ENCODE measurements at regions not wholly inside any gene's neighbourhood (a gene's known extent, or its start where the extent isn't known, plus 50 kb on each side); places are given as distances from the start of the nearest gene placed in this dataset.

GRCh38 chr5:18850216-18850615, 1137.8 kb downstream of the CDH18 start:
- H3K9me3 ChIP-seq: no peaks in the 10 kb centered on the region
- H3K4me1 ChIP-seq: no peaks in the 10 kb centered on the region

DNA sequence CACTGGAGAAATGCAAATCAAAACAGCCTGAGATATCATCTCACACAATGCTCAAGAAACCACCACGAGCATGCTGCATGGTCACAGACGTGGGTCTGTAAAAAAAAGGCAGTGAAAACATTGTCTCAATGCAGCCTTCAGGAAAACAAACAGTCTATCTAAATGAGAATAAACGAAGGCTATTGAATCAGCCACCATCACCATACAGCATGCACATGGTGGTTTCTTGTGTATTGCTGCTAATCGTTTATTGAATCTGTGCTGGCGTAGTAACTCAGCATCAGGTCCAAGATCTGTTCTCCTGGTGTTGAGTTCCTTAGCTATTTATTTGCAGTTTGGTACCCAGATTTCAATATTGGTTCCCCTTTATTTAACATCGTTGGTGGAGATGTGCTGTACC, 1115.0 kb downstream of the CDH18 start:
- Mint-ChIP-seq H3K27me3 (ENCODE audit: insufficient read depth, unreplicated experiment) (no peaks in the 10 kb centered on the region), H3K4me3 (ENCODE audit: unreplicated experiment) (no peak overlapping the region), H3K27ac (ENCODE audit: unreplicated experiment) (no peak overlapping the region), H3K9me3 (ENCODE audit: unreplicated experiment) (no peaks in the 10 kb centered on the region), H3K4me1 (ENCODE audit: low read depth, unreplicated experiment) (no peaks in the 10 kb centered on the region), H3K36me3 (ENCODE audit: insufficient read depth, unreplicated experiment) (no peaks in the 10 kb centered on the region)
- intact Hi-C loops (cut with micrococcal nuclease; ENCODE audit: unreplicated experiment): no loop called here
- POLR2A ChIA-PET: no interaction called here
- no peak for DNase-seq
- Histone ChIP-seq H3K9me3 (no peaks in the 10 kb centered on the region), H3K4me1 (no peaks in the 10 kb centered on the region), H3K36me3 (ENCODE audit: control insufficient read depth, insufficient read depth, low read length) (no peaks in the 10 kb centered on the region), H3K27me3 (replicated peaks; ENCODE audit: control insufficient read depth, insufficient read depth, low read length) (no peaks in the 10 kb centered on the region), H3K4me3 (ENCODE audit: low read depth, low read length) (no peak overlapping the region)
- BruUV-seq (replicated peaks): no TSS peak
- TF ChIP-seq CTCF (IDR thresholded peaks at IDR 0.05; ENCODE audit: insufficient read depth in 1 of 2, low read depth in 1 of 2, low read length in 1 of 2, severe bottlenecking in 1 of 2, unreplicated experiment in 1 of 2): no peak
- CTCF ChIA-PET: no interaction called here

More at GRCh38 chr5:18850216-18850615, 1137.8 kb downstream of the CDH18 start:
- no TSS peak for BruUV-seq (replicated peaks)
- no peak for DNase-seq
- Mint-ChIP-seq H3K9me3 (ENCODE audit: unreplicated experiment) (no peaks in the 10 kb centered on the region), H3K4me3 (ENCODE audit: unreplicated experiment) (no peak overlapping the region), H3K36me3 (ENCODE audit: insufficient read depth, unreplicated experiment) (no peaks in the 10 kb centered on the region), H3K27ac (ENCODE audit: unreplicated experiment) (no peak overlapping the region), H3K27me3 (ENCODE audit: insufficient read depth, unreplicated experiment) (peaks cover 6% of the 10 kb centered on the region), H3K4me1 (ENCODE audit: low read depth, unreplicated experiment) (no peaks in the 10 kb centered on the region)
- H3K36me3 ChIP-seq (ENCODE audit: control insufficient read depth, insufficient read depth, low read length): no peaks in the 10 kb centered on the region
- H3K27me3 ChIP-seq (replicated peaks; ENCODE audit: control insufficient read depth, insufficient read depth, low read length): no peaks in the 10 kb centered on the region
- intact Hi-C loops (cut with micrococcal nuclease; ENCODE audit: unreplicated experiment): no loop called here
- ChIA-PET POLR2A (no interaction called here), CTCF (no interaction called here)
- no peak overlapping the region for H3K4me3 ChIP-seq (ENCODE audit: low read depth, low read length)
- no peak for TF ChIP-seq CTCF (IDR thresholded peaks at IDR 0.05; ENCODE audit: insufficient read depth in 1 of 2, low read depth in 1 of 2, low read length in 1 of 2, severe bottlenecking in 1 of 2, unreplicated experiment in 1 of 2)

DNA sequence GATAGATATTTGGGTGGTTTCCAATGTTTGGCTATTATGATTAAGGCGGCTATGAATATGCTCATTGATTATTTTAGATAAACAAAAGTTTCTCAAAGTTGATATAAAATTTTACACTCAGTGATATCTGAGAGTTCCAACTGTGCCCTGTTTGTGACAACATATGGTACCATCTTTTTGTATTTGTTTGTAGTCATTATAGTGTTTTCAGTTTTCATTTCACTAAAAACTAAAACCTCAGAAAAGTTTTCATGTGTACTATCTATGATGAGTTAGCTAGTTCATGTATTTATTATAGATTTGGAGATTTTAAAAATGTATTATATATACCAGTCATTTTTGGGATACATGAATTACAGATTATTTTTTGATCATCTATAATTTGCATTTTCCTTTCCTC, 1111.4 kb downstream of the CDH18 start:
- no peaks in the 10 kb centered on the region for H3K36me3 ChIP-seq (ENCODE audit: control insufficient read depth, insufficient read depth, low read length)
- BruUV-seq (replicated peaks): no TSS peak
- no peaks in the 10 kb centered on the region for H3K4me1 Mint-ChIP-seq (ENCODE audit: low read depth, unreplicated experiment)
- H3K27ac Mint-ChIP-seq (ENCODE audit: unreplicated experiment): no peak overlapping the region
- ChIA-PET POLR2A (no interaction called here), CTCF (no interaction called here)
- H3K36me3 Mint-ChIP-seq (ENCODE audit: insufficient read depth, unreplicated experiment): no peaks in the 10 kb centered on the region
- H3K4me3 Mint-ChIP-seq (ENCODE audit: unreplicated experiment): no peak overlapping the region
- H3K27me3 ChIP-seq (replicated peaks; ENCODE audit: control insufficient read depth, insufficient read depth, low read length): no peaks in the 10 kb centered on the region
- H3K9me3 Mint-ChIP-seq (ENCODE audit: unreplicated experiment): no peaks in the 10 kb centered on the region
- peaks cover 3% of the 10 kb centered on the region for H3K27me3 Mint-ChIP-seq (ENCODE audit: insufficient read depth, unreplicated experiment)
- no peak for TF ChIP-seq CTCF (IDR thresholded peaks at IDR 0.05; ENCODE audit: insufficient read depth in 1 of 2, low read depth in 1 of 2, low read length in 1 of 2, severe bottlenecking in 1 of 2, unreplicated experiment in 1 of 2)
- no peak for DNase-seq
- no peaks in the 10 kb centered on the region for H3K4me1 ChIP-seq
- H3K4me3 ChIP-seq (ENCODE audit: low read depth, low read length): no peak overlapping the region
- intact Hi-C loops (cut with micrococcal nuclease; ENCODE audit: unreplicated experiment): no loop called here
- no peaks in the 10 kb centered on the region for H3K9me3 ChIP-seq
